ENCODE measurements at regions not wholly inside any gene's neighbourhood (a gene's known extent, or its start where the extent isn't known, plus 50 kb on each side); places are given as distances from the start of the nearest gene placed in this dataset.

- H3K36me3 ChIP-seq (ENCODE audit: control insufficient read depth, insufficient read depth, low read length), result no peaks in the 10 kb centered on the region
- no peaks in the 10 kb centered on the region for H3K9me3 ChIP-seq (ENCODE audit: control insufficient read depth, low read depth, low read length)
- DNase-seq, result no peak
- H3K4me1 ChIP-seq (ENCODE audit: control insufficient read depth, insufficient read depth, low read length), result no peaks in the 10 kb centered on the region
- H3K4me3 ChIP-seq (ENCODE audit: low read length), result no peak overlapping the region
- H3K27ac ChIP-seq (ENCODE audit: low read length), result no peak overlapping the region
- no CpG with 5 or more reads among the region's 2 CpGs for WGBS (ENCODE audit: insufficient coverage, low lambda C conversion rate)
- no peaks in the 10 kb centered on the region for H3K27me3 ChIP-seq (ENCODE audit: control insufficient read depth, insufficient read depth, low read length)
These were observed 249.0 kb upstream of the ZP4 start for GRCh38 chr1:238139713-238140112.

- DNase-seq, result no peak
- Histone ChIP-seq H3K27ac (ENCODE audit: low read length) (no peak overlapping the region), H3K4me1 (ENCODE audit: control insufficient read depth, insufficient read depth, low read length) (no peaks in the 10 kb centered on the region), H3K36me3 (ENCODE audit: control insufficient read depth, insufficient read depth, low read length) (no peaks in the 10 kb centered on the region), H3K4me3 (ENCODE audit: low read length) (no peak overlapping the region), H3K27me3 (ENCODE audit: control insufficient read depth, insufficient read depth, low read length) (no peaks in the 10 kb centered on the region), H3K9me3 (ENCODE audit: control insufficient read depth, low read depth, low read length) (no peaks in the 10 kb centered on the region)
- WGBS (ENCODE audit: insufficient coverage, low lambda C conversion rate), result no CpG with 5 or more reads among the region's 6 CpGs
These were observed 247.4 kb upstream of the ZP4 start for GRCh38 chr1:238138059-238138626.

- no peak overlapping the region for H3K4me3 ChIP-seq (ENCODE audit: low read length)
- no peaks in the 10 kb centered on the region for H3K36me3 ChIP-seq (ENCODE audit: control insufficient read depth, insufficient read depth, low read length)
- no peaks in the 10 kb centered on the region for H3K9me3 ChIP-seq (ENCODE audit: control insufficient read depth, low read depth, low read length)
- H3K4me1 ChIP-seq (ENCODE audit: control insufficient read depth, insufficient read depth, low read length), result no peaks in the 10 kb centered on the region
- 80% methylated on average over 1 of the region's 3 CpGs for WGBS (ENCODE audit: insufficient coverage, low lambda C conversion rate)
- no peak overlapping the region for H3K27ac ChIP-seq (ENCODE audit: low read length)
- H3K27me3 ChIP-seq (ENCODE audit: control insufficient read depth, insufficient read depth, low read length), result no peaks in the 10 kb centered on the region
- no peak for DNase-seq
These were observed 245.3 kb upstream of the ZP4 start for GRCh38 chr1:238135708-238136664.

- no peak for DNase-seq
- Histone ChIP-seq H3K27ac (ENCODE audit: low read length) (no peak overlapping the region), H3K27me3 (ENCODE audit: control insufficient read depth, insufficient read depth, low read length) (no peaks in the 10 kb centered on the region), H3K9me3 (ENCODE audit: control insufficient read depth, low read depth, low read length) (no peaks in the 10 kb centered on the region), H3K4me1 (ENCODE audit: control insufficient read depth, insufficient read depth, low read length) (no peaks in the 10 kb centered on the region), H3K36me3 (ENCODE audit: control insufficient read depth, insufficient read depth, low read length) (no peaks in the 10 kb centered on the region), H3K4me3 (ENCODE audit: low read length) (no peak overlapping the region)
- WGBS (ENCODE audit: insufficient coverage, low lambda C conversion rate), result no CpG with 5 or more reads among the region's 2 CpGs
These were observed 239.0 kb upstream of the ZP4 start for GRCh38 chr1:238129677-238130076.

GRCh38 chr1:238123201-238123600 is 232.5 kb upstream of the ZP4 start:
- Histone ChIP-seq H3K36me3 (ENCODE audit: control insufficient read depth, insufficient read depth, low read length) (no peaks in the 10 kb centered on the region), H3K27ac (ENCODE audit: low read length) (no peak overlapping the region), H3K9me3 (ENCODE audit: control insufficient read depth, low read depth, low read length) (no peaks in the 10 kb centered on the region), H3K4me1 (ENCODE audit: control insufficient read depth, insufficient read depth, low read length) (no peaks in the 10 kb centered on the region), H3K4me3 (ENCODE audit: low read length) (no peak overlapping the region), H3K27me3 (ENCODE audit: control insufficient read depth, insufficient read depth, low read length) (no peaks in the 10 kb centered on the region)
- no peak for DNase-seq
- WGBS (ENCODE audit: insufficient coverage, low lambda C conversion rate), result no CpG with 5 or more reads among the region's 3 CpGs

GRCh38 chr1:238119861-238120260 is 229.1 kb upstream of the ZP4 start:
- Histone ChIP-seq H3K36me3 (ENCODE audit: control insufficient read depth, insufficient read depth, low read length) (no peaks in the 10 kb centered on the region), H3K4me1 (ENCODE audit: control insufficient read depth, insufficient read depth, low read length) (no peaks in the 10 kb centered on the region), H3K9me3 (ENCODE audit: control insufficient read depth, low read depth, low read length) (no peaks in the 10 kb centered on the region), H3K4me3 (ENCODE audit: low read length) (no peak overlapping the region), H3K27me3 (ENCODE audit: control insufficient read depth, insufficient read depth, low read length) (no peaks in the 10 kb centered on the region), H3K27ac (ENCODE audit: low read length) (no peak overlapping the region)
- WGBS (ENCODE audit: insufficient coverage, low lambda C conversion rate), result no CpG with 5 or more reads among the region's 1 CpG
- no peak for DNase-seq

GRCh38 chr1:238119060-238119459 is 228.3 kb upstream of the ZP4 start:
- DNase-seq, result no peak
- Histone ChIP-seq H3K27me3 (ENCODE audit: control insufficient read depth, insufficient read depth, low read length) (no peaks in the 10 kb centered on the region), H3K27ac (ENCODE audit: low read length) (no peak overlapping the region), H3K36me3 (ENCODE audit: control insufficient read depth, insufficient read depth, low read length) (no peaks in the 10 kb centered on the region), H3K4me3 (ENCODE audit: low read length) (no peak overlapping the region), H3K4me1 (ENCODE audit: control insufficient read depth, insufficient read depth, low read length) (no peaks in the 10 kb centered on the region), H3K9me3 (ENCODE audit: control insufficient read depth, low read depth, low read length) (no peaks in the 10 kb centered on the region)
- WGBS (ENCODE audit: insufficient coverage, low lambda C conversion rate), result no CpG with 5 or more reads among the region's 4 CpGs

GRCh38 chr1:238115852-238116251 is 225.1 kb upstream of the ZP4 start:
- H3K27me3 ChIP-seq (ENCODE audit: control insufficient read depth, insufficient read depth, low read length), result no peaks in the 10 kb centered on the region
- H3K4me1 ChIP-seq (ENCODE audit: control insufficient read depth, insufficient read depth, low read length), result no peaks in the 10 kb centered on the region
- no peaks in the 10 kb centered on the region for H3K9me3 ChIP-seq (ENCODE audit: control insufficient read depth, low read depth, low read length)
- WGBS (ENCODE audit: insufficient coverage, low lambda C conversion rate), result 88% methylated on average over 1 of the region's 3 CpGs
- DNase-seq, result no peak
- H3K27ac ChIP-seq (ENCODE audit: low read length), result no peak overlapping the region
- H3K4me3 ChIP-seq (ENCODE audit: low read length), result no peak overlapping the region
- H3K36me3 ChIP-seq (ENCODE audit: control insufficient read depth, insufficient read depth, low read length), result no peaks in the 10 kb centered on the region

- Histone ChIP-seq H3K27me3 (ENCODE audit: control insufficient read depth, insufficient read depth, low read length) (no peaks in the 10 kb centered on the region), H3K4me1 (ENCODE audit: control insufficient read depth, insufficient read depth, low read length) (no peaks in the 10 kb centered on the region), H3K27ac (ENCODE audit: low read length) (no peak overlapping the region), H3K9me3 (ENCODE audit: control insufficient read depth, low read depth, low read length) (no peaks in the 10 kb centered on the region), H3K4me3 (ENCODE audit: low read length) (no peak overlapping the region), H3K36me3 (ENCODE audit: control insufficient read depth, insufficient read depth, low read length) (no peaks in the 10 kb centered on the region)
- WGBS (ENCODE audit: insufficient coverage, low lambda C conversion rate), result 79% methylated on average over 3 of the region's 5 CpGs
- no peak for DNase-seq
These were observed 222.4 kb upstream of the ZP4 start for GRCh38 chr1:238112952-238113621.

GRCh38 chr1:238111516-238111915 is 220.8 kb upstream of the ZP4 start:
- H3K4me3 ChIP-seq (ENCODE audit: low read length), result no peak overlapping the region
- H3K27me3 ChIP-seq (ENCODE audit: control insufficient read depth, insufficient read depth, low read length), result no peaks in the 10 kb centered on the region
- H3K4me1 ChIP-seq (ENCODE audit: control insufficient read depth, insufficient read depth, low read length), result no peaks in the 10 kb centered on the region
- H3K27ac ChIP-seq (ENCODE audit: low read length), result no peak overlapping the region
- 80% methylated on average over 1 of the region's 2 CpGs for WGBS (ENCODE audit: insufficient coverage, low lambda C conversion rate)
- no peaks in the 10 kb centered on the region for H3K9me3 ChIP-seq (ENCODE audit: control insufficient read depth, low read depth, low read length)
- no peak for DNase-seq
- H3K36me3 ChIP-seq (ENCODE audit: control insufficient read depth, insufficient read depth, low read length), result no peaks in the 10 kb centered on the region
